ENCODE measurements at regions not wholly inside any gene's neighbourhood (a gene's known extent, or its start where the extent isn't known, plus 50 kb on each side); places are given as distances from the start of the nearest gene placed in this dataset.

- intact Hi-C loops (cut with micrococcal nuclease), result no loop called here
- no peak overlapping the region for H3K27ac Mint-ChIP-seq
- no peaks in the 10 kb centered on the region for H3K9me3 Mint-ChIP-seq
- H3K27me3 Mint-ChIP-seq (ENCODE audit: insufficient read depth), result peaks cover 5% of the 10 kb centered on the region
- H3K36me3 Mint-ChIP-seq (ENCODE audit: low read depth), result no peaks in the 10 kb centered on the region
- DNase-seq (ENCODE audit: low spot score), result no peak
- H3K4me3 Mint-ChIP-seq, result no peak overlapping the region
- no peaks in the 10 kb centered on the region for H3K4me1 Mint-ChIP-seq (ENCODE audit: low read depth)
These were observed 503.4 kb downstream of the PLXNA4 start for GRCh38 chr7:132072873-132073272.

- H3K4me3 Mint-ChIP-seq, result no peak overlapping the region
- intact Hi-C loops (cut with micrococcal nuclease), result no loop called here
- H3K9me3 Mint-ChIP-seq, result no peaks in the 10 kb centered on the region
- H3K27me3 Mint-ChIP-seq (ENCODE audit: insufficient read depth), result peaks cover 4% of the 10 kb centered on the region
- no peaks in the 10 kb centered on the region for H3K36me3 Mint-ChIP-seq (ENCODE audit: low read depth)
- no peak overlapping the region for H3K27ac Mint-ChIP-seq
- DNase-seq (ENCODE audit: low spot score), result no peak
- H3K4me1 Mint-ChIP-seq (ENCODE audit: low read depth), result no peaks in the 10 kb centered on the region
These were observed 504.1 kb downstream of the PLXNA4 start for GRCh38 chr7:132072165-132072564.

- Mint-ChIP-seq H3K4me1 (ENCODE audit: low read depth) (no peaks in the 10 kb centered on the region), H3K36me3 (ENCODE audit: low read depth) (no peaks in the 10 kb centered on the region), H3K9me3 (no peaks in the 10 kb centered on the region), H3K27me3 (ENCODE audit: insufficient read depth) (no peaks in the 10 kb centered on the region), H3K4me3 (no peak overlapping the region), H3K27ac (no peak overlapping the region)
- intact Hi-C loops (cut with micrococcal nuclease), result no loop called here
- DNase-seq (ENCODE audit: low spot score), result no peak
These were observed 507.0 kb downstream of the PLXNA4 start for GRCh38 chr7:132069306-132069705.

- no peak overlapping the region for H3K4me3 Mint-ChIP-seq
- H3K4me1 Mint-ChIP-seq (ENCODE audit: low read depth), result no peaks in the 10 kb centered on the region
- intact Hi-C loops (cut with micrococcal nuclease), result no loop called here
- H3K27ac Mint-ChIP-seq, result no peak overlapping the region
- H3K27me3 Mint-ChIP-seq (ENCODE audit: insufficient read depth), result peaks cover 2% of the 10 kb centered on the region
- no peaks in the 10 kb centered on the region for H3K36me3 Mint-ChIP-seq (ENCODE audit: low read depth)
- no peak for DNase-seq (ENCODE audit: low spot score)
- no peaks in the 10 kb centered on the region for H3K9me3 Mint-ChIP-seq
These were observed 509.5 kb downstream of the PLXNA4 start for GRCh38 chr7:132066761-132067171.

GRCh38 chr7:132065989-132066603 lies 509.7 kb upstream of the PODXL start:
- Mint-ChIP-seq H3K27ac (no peak overlapping the region), H3K4me1 (ENCODE audit: low read depth) (no peaks in the 10 kb centered on the region), H3K9me3 (no peaks in the 10 kb centered on the region), H3K36me3 (ENCODE audit: low read depth) (no peaks in the 10 kb centered on the region), H3K27me3 (ENCODE audit: insufficient read depth) (peaks cover 2% of the 10 kb centered on the region), H3K4me3 (no peak overlapping the region)
- intact Hi-C loops (cut with micrococcal nuclease), result no loop called here
- no peak for DNase-seq (ENCODE audit: low spot score)

GRCh38 chr7:132065193-132065988 lies 509.0 kb upstream of the PODXL start:
- no peak for DNase-seq (ENCODE audit: low spot score)
- Mint-ChIP-seq H3K27ac (no peak overlapping the region), H3K4me1 (ENCODE audit: low read depth) (no peaks in the 10 kb centered on the region), H3K27me3 (ENCODE audit: insufficient read depth) (peaks cover 2% of the 10 kb centered on the region), H3K4me3 (no peak overlapping the region), H3K9me3 (no peaks in the 10 kb centered on the region), H3K36me3 (ENCODE audit: low read depth) (no peaks in the 10 kb centered on the region)
- intact Hi-C loops (cut with micrococcal nuclease), result no loop called here

- Mint-ChIP-seq H3K27ac (no peak overlapping the region), H3K27me3 (ENCODE audit: insufficient read depth) (peaks cover 4% of the 10 kb centered on the region), H3K4me3 (no peak overlapping the region), H3K36me3 (ENCODE audit: low read depth) (no peaks in the 10 kb centered on the region), H3K9me3 (no peaks in the 10 kb centered on the region), H3K4me1 (ENCODE audit: low read depth) (no peaks in the 10 kb centered on the region)
- DNase-seq (ENCODE audit: low spot score), result no peak
- intact Hi-C loops (cut with micrococcal nuclease), result no loop called here
These were observed 507.4 kb upstream of the PODXL start for GRCh38 chr7:132063800-132064199.

- Mint-ChIP-seq H3K36me3 (ENCODE audit: low read depth) (no peaks in the 10 kb centered on the region), H3K4me3 (no peak overlapping the region), H3K27me3 (ENCODE audit: insufficient read depth) (peaks cover 4% of the 10 kb centered on the region), H3K4me1 (ENCODE audit: low read depth) (no peaks in the 10 kb centered on the region), H3K9me3 (no peaks in the 10 kb centered on the region), H3K27ac (no peak overlapping the region)
- intact Hi-C loops (cut with micrococcal nuclease), result no loop called here
- DNase-seq (ENCODE audit: low spot score), result no peak
These were observed 505.5 kb upstream of the PODXL start for GRCh38 chr7:132061937-132062336.

GRCh38 chr7:132059141-132059540 lies 502.7 kb upstream of the PODXL start:
- no peaks in the 10 kb centered on the region for H3K4me1 Mint-ChIP-seq (ENCODE audit: low read depth)
- H3K27me3 Mint-ChIP-seq (ENCODE audit: insufficient read depth), result peaks cover 4% of the 10 kb centered on the region
- intact Hi-C loops (cut with micrococcal nuclease), result no loop called here
- DNase-seq (ENCODE audit: low spot score), result no peak
- H3K9me3 Mint-ChIP-seq, result no peaks in the 10 kb centered on the region
- H3K4me3 Mint-ChIP-seq, result no peak overlapping the region
- no peaks in the 10 kb centered on the region for H3K36me3 Mint-ChIP-seq (ENCODE audit: low read depth)
- no peak overlapping the region for H3K27ac Mint-ChIP-seq

- Mint-ChIP-seq H3K4me1 (ENCODE audit: low read depth) (no peaks in the 10 kb centered on the region), H3K27me3 (ENCODE audit: insufficient read depth) (peaks cover 2% of the 10 kb centered on the region), H3K4me3 (no peak overlapping the region), H3K9me3 (no peaks in the 10 kb centered on the region), H3K27ac (no peak overlapping the region), H3K36me3 (ENCODE audit: low read depth) (no peaks in the 10 kb centered on the region)
- intact Hi-C loops (cut with micrococcal nuclease), result no loop called here
- DNase-seq (ENCODE audit: low spot score), result no peak
These were observed 499.1 kb upstream of the PODXL start for GRCh38 chr7:132055336-132056120.

GRCh38 chr7:132053871-132054270 lies 497.4 kb upstream of the PODXL start:
- Mint-ChIP-seq H3K4me3 (no peak overlapping the region), H3K27ac (no peak overlapping the region), H3K27me3 (ENCODE audit: insufficient read depth) (peaks cover 2% of the 10 kb centered on the region), H3K4me1 (ENCODE audit: low read depth) (no peaks in the 10 kb centered on the region), H3K9me3 (no peaks in the 10 kb centered on the region), H3K36me3 (ENCODE audit: low read depth) (no peaks in the 10 kb centered on the region)
- intact Hi-C loops (cut with micrococcal nuclease), result no loop called here
- DNase-seq (ENCODE audit: low spot score), result no peak

- H3K27me3 Mint-ChIP-seq (ENCODE audit: insufficient read depth), result peaks cover 2% of the 10 kb centered on the region
- no peak for DNase-seq (ENCODE audit: low spot score)
- intact Hi-C loops (cut with micrococcal nuclease), result no loop called here
- no peaks in the 10 kb centered on the region for H3K4me1 Mint-ChIP-seq (ENCODE audit: low read depth)
- H3K36me3 Mint-ChIP-seq (ENCODE audit: low read depth), result no peaks in the 10 kb centered on the region
- no peak overlapping the region for H3K27ac Mint-ChIP-seq
- no peak overlapping the region for H3K4me3 Mint-ChIP-seq
- H3K9me3 Mint-ChIP-seq, result no peaks in the 10 kb centered on the region
These were observed 494.9 kb upstream of the PODXL start for GRCh38 chr7:132051311-132051710.

Measured in activated T-helper 1 cell treated with anti-CD3 and anti-CD28 coated beads, Interleukin-12 subunit alpha, Interleukin-12 subunit beta, Interleukin-2, Interleukin-4 antibody, amounts not matched to agents 30 ng/mL and 10 ng/mL and 1 ng/mL, durations not matched to agents 14 hours and 24 hours and 36 hours (primary cell).